HG03139 (cell line): ENCODE measurements at regions not wholly inside any gene's neighbourhood (a gene's known extent, or its start where the extent isn't known, plus 50 kb on each side); places are given as distances from the start of the nearest gene placed in this dataset.
A peak's percentile ranks its signal among the peaks of the same experiment; 100 is the strongest.
"Not testable (repeated sequence)": the region's sequence is repeated elsewhere in the genome, so short reads cannot be mapped to it uniquely, and the experiment has no call there.

Source experiments
- ATAC-seq: cut with Tn5 transposase; IDR thresholded peaks from one replicate; pipeline ENCODE4 v1.9.1; 2021; ENCODE audit not compliant: unreplicated experiment

GRCh38 chr22:22168941-22169867 lies 75.4 kb upstream of the VPREB1 start:
- ATAC-seq: no peak

- peak; percentile 28 for ATAC-seq
These were observed 76.2 kb upstream of the VPREB1 start for GRCh38 chr22:22168190-22168940.

GRCh38 chr22:22167791-22168189 lies 76.8 kb upstream of the VPREB1 start:
- peak; percentile 64 for ATAC-seq

GRCh38 chr22:22166941-22167713 lies 77.5 kb upstream of the VPREB1 start:
- no peak for ATAC-seq

- ATAC-seq: no peak
These were observed 78.5 kb upstream of the VPREB1 start for GRCh38 chr22:22165936-22166710.

GRCh38 chr22:22164541-22165272 lies 79.9 kb upstream of the VPREB1 start:
- ATAC-seq: no peak

GRCh38 chr22:22161924-22162851 lies 82.4 kb upstream of the VPREB1 start:
- peak; percentile 69 for ATAC-seq

GRCh38 chr22:22160768-22161167 lies 83.8 kb upstream of the VPREB1 start:
- not testable (repeated sequence) for ATAC-seq

- no peak for ATAC-seq
These were observed 85.2 kb upstream of the VPREB1 start for GRCh38 chr22:22159384-22159783.

- no peak for ATAC-seq
These were observed 85.6 kb upstream of the VPREB1 start for GRCh38 chr22:22158965-22159364.

GRCh38 chr22:22158207-22158816 lies 86.3 kb upstream of the VPREB1 start:
- ATAC-seq: no peak

GRCh38 chr22:22157348-22157725 lies 87.2 kb upstream of the VPREB1 start:
- ATAC-seq: peak; percentile 35

- ATAC-seq: peak; percentile 57
These were observed 87.8 kb upstream of the VPREB1 start for GRCh38 chr22:22156716-22157347.

- ATAC-seq: no peak
These were observed 88.3 kb upstream of the VPREB1 start for GRCh38 chr22:22156348-22156715.

- ATAC-seq: no peak
These were observed 89.0 kb upstream of the VPREB1 start for GRCh38 chr22:22155607-22156006.

- ATAC-seq: no peak
These were observed 89.4 kb upstream of the VPREB1 start for GRCh38 chr22:22155146-22155545.

- no peak for ATAC-seq
These were observed 90.5 kb upstream of the VPREB1 start for GRCh38 chr22:22154040-22154439.

GRCh38 chr22:22151308-22151707 lies 93.3 kb upstream of the VPREB1 start:
- ATAC-seq: no peak
